Naive thymus-derived CD8-positive, alpha-beta T cell (primary cell): ENCODE measurements at regions not wholly inside any gene's neighbourhood (a gene's known extent, or its start where the extent isn't known, plus 50 kb on each side); places are given as distances from the start of the nearest gene placed in this dataset.

ENCODE experiments used
- ATAC-seq, 2 donors: fragments of 150-1000 bp; cut with Tn5 transposase in 1 of 2; sonication (Bioruptor Pico), chemical (Tn5 transposase) in 1 of 2; 1 replicate in 1 of 2; 2 replicates in 1 of 2; pipeline ENCODE4 v1.10.0; 2021; ENCODE audit warnings: mild to moderate bottlenecking in 2 of 2, moderate library complexity in 2 of 2
- POLR2A ChIA-PET: fragments of 350-600 bp; sonication (Branson Sonifier 250); formaldehyde crosslinking; loops from one replicate; lab custom pipeline; 2021; ENCODE audit warnings: antibody characterized with exemption; lab: Charles Lee
- DNase-seq, 10 donors: peaks; one replicate each; pipeline versions ENCODE4 v3.0.0 to v3.0.0-alpha.2; 2020 to 2022
- H3K27ac Mint-ChIP-seq, 10 donors: one replicate each; pipeline ENCODE4 v1.8.0; 2020 to 2022; ENCODE audit warnings: mild to moderate bottlenecking in 10 of 10, mixed read lengths in 10 of 10, moderate library complexity in 4 of 10, inconsistent platforms in 1 of 10
- H3K27me3 Mint-ChIP-seq, 5 donors: one replicate each; pipeline ENCODE4 v1.8.0; 2021 to 2022; ENCODE audit warnings: mixed read lengths in 5 of 5
- H3K36me3 Mint-ChIP-seq, 3 donors: one replicate each; pipeline ENCODE4 v1.8.0; 2020 to 2022; ENCODE audit warnings: mixed read lengths in 3 of 3, mild to moderate bottlenecking in 2 of 3, inconsistent platforms in 1 of 3
- H3K4me1 Mint-ChIP-seq, 4 donors: one replicate each; pipeline ENCODE4 v1.8.0; 2021 to 2022; ENCODE audit warnings: mixed read lengths in 4 of 4
- H3K4me3 Mint-ChIP-seq, 10 donors: one replicate each; pipeline ENCODE4 v1.8.0; 2020 to 2022; ENCODE audit warnings: mild to moderate bottlenecking in 10 of 10, mixed read lengths in 10 of 10, moderate library complexity in 6 of 10, inconsistent platforms in 1 of 10
- H3K9me3 Mint-ChIP-seq, 9 donors: one replicate each; pipeline ENCODE4 v1.8.0; 2020 to 2022; ENCODE audit warnings: mixed read lengths in 9 of 9, mild to moderate bottlenecking in 3 of 9, inconsistent platforms in 1 of 9, moderate library complexity in 1 of 9

GRCh38 chr13:79222427-79223205 is 183.4 kb downstream of the RBM26 start:
- H3K4me1 Mint-ChIP-seq = no peaks in the 10 kb centered on the region
- no peak for DNase-seq
- no peak overlapping the region for H3K4me3 Mint-ChIP-seq
- H3K9me3 Mint-ChIP-seq = no peaks in the 10 kb centered on the region
- no peak for ATAC-seq
- peaks cover 0 to 4% (median 0%) of the 10 kb centered on the region in 3 donors for H3K36me3 Mint-ChIP-seq
- peaks cover 12 to 37% (median 14%) of the 10 kb centered on the region in 5 donors for H3K27me3 Mint-ChIP-seq
- H3K27ac Mint-ChIP-seq = no peak overlapping the region
- POLR2A ChIA-PET = no interaction called here

GRCh38 chr13:79212064-79212619 is 193.9 kb downstream of the RBM26 start:
- H3K27me3 Mint-ChIP-seq = peaks cover 1 to 28% (median 24%) of the 10 kb centered on the region in 5 donors
- DNase-seq (no peak), ATAC-seq (no peak)
- peaks cover 0 to 2% (median 0%) of the 10 kb centered on the region in 9 donors for H3K9me3 Mint-ChIP-seq
- H3K4me3 Mint-ChIP-seq = no peak overlapping the region
- no peak overlapping the region for H3K27ac Mint-ChIP-seq
- POLR2A ChIA-PET = no interaction called here
- H3K4me1 Mint-ChIP-seq = no peaks in the 10 kb centered on the region
- no peaks in the 10 kb centered on the region for H3K36me3 Mint-ChIP-seq

GRCh38 chr13:79211377-79211776 is 194.7 kb downstream of the RBM26 start:
- Mint-ChIP-seq H3K36me3 (no peaks in the 10 kb centered on the region), H3K4me1 (no peaks in the 10 kb centered on the region), H3K4me3 (no peak overlapping the region), H3K9me3 (peaks cover 0 to 2% (median 0%) of the 10 kb centered on the region in 9 donors), H3K27me3 (peaks cover 1 to 20% (median 17%) of the 10 kb centered on the region in 5 donors), H3K27ac (no peak overlapping the region)
- no peak for ATAC-seq
- POLR2A ChIA-PET = no interaction called here
- no peak for DNase-seq

GRCh38 chr13:79197933-79198332 is 208.1 kb downstream of the RBM26 start:
- Mint-ChIP-seq H3K4me3 (no peak overlapping the region), H3K4me1 (peaks cover 11 to 33% (median 19%) of the 10 kb centered on the region in 4 donors), H3K36me3 (no peaks in the 10 kb centered on the region), H3K27ac (no peak overlapping the region), H3K9me3 (no peaks in the 10 kb centered on the region), H3K27me3 (peaks cover 0 to 24% (median 3%) of the 10 kb centered on the region in 5 donors)
- POLR2A ChIA-PET = no interaction called here
- no peak for ATAC-seq
- no peak for DNase-seq

- no peak for DNase-seq
- POLR2A ChIA-PET = no interaction called here
- peaks cover 11 to 42% (median 20%) of the 10 kb centered on the region in 4 donors for H3K4me1 Mint-ChIP-seq
Measured at GRCh38 chr13:79196843-79197242, 209.2 kb downstream of the RBM26 start.

GRCh38 chr13:79196366-79196765 is 209.7 kb downstream of the RBM26 start:
- POLR2A ChIA-PET = no interaction called here
- Mint-ChIP-seq H3K36me3 (no peaks in the 10 kb centered on the region), H3K4me3 (no peak overlapping the region), H3K27me3 (peaks cover 0 to 11% (median 3%) of the 10 kb centered on the region in 5 donors), H3K4me1 (peaks cover 11 to 47% (median 20%) of the 10 kb centered on the region in 4 donors), H3K9me3 (no peaks in the 10 kb centered on the region), H3K27ac (no peak overlapping the region)
- no peak for ATAC-seq
- DNase-seq = no peak

More at GRCh38 chr13:79196843-79197242, 209.2 kb downstream of the RBM26 start:
- no peak for ATAC-seq
- Mint-ChIP-seq H3K36me3 (no peaks in the 10 kb centered on the region), H3K27ac (no peak overlapping the region), H3K9me3 (no peaks in the 10 kb centered on the region), H3K27me3 (peaks cover 0 to 16% (median 3%) of the 10 kb centered on the region in 5 donors), H3K4me3 (no peak overlapping the region)

- no peak overlapping the region for H3K27ac Mint-ChIP-seq
- no peak overlapping the region for H3K4me3 Mint-ChIP-seq
- POLR2A ChIA-PET = no interaction called here
- ATAC-seq (no peak), DNase-seq (no peak)
- peaks cover 11 to 54% (median 20%) of the 10 kb centered on the region in 4 donors for H3K4me1 Mint-ChIP-seq
- H3K9me3 Mint-ChIP-seq = no peaks in the 10 kb centered on the region
- no peaks in the 10 kb centered on the region for H3K36me3 Mint-ChIP-seq
- H3K27me3 Mint-ChIP-seq = no peaks in the 10 kb centered on the region
Measured at GRCh38 chr13:79194727-79195126, 211.3 kb downstream of the RBM26 start.

- Mint-ChIP-seq H3K4me1 (peaks cover 11 to 54% (median 20%) of the 10 kb centered on the region in 4 donors), H3K4me3 (peak overlapping the region in 2 of 10 donors; percentile 46 to 48), H3K36me3 (no peaks in the 10 kb centered on the region), H3K9me3 (no peaks in the 10 kb centered on the region), H3K27me3 (no peaks in the 10 kb centered on the region), H3K27ac (peak overlapping the region in 2 of 10 donors; percentile 43 to 52)
- DNase-seq = peak in 7 of 10 donors; percentile 14 to 63 (median 20)
- peak; percentile 85 to 96 for ATAC-seq
- POLR2A ChIA-PET = no interaction called here
Measured at GRCh38 chr13:79194272-79194671, 211.8 kb downstream of the RBM26 start.

GRCh38 chr13:79191501-79191900 is 214.6 kb downstream of the RBM26 start:
- no peaks in the 10 kb centered on the region for H3K9me3 Mint-ChIP-seq
- H3K36me3 Mint-ChIP-seq = no peaks in the 10 kb centered on the region
- POLR2A ChIA-PET = no interaction called here
- DNase-seq (no peak), ATAC-seq (no peak)
- H3K27ac Mint-ChIP-seq = no peak overlapping the region
- peak overlapping the region in 1 of 10 donors; percentile 13 for H3K4me3 Mint-ChIP-seq
- H3K4me1 Mint-ChIP-seq = peaks cover 11 to 53% (median 20%) of the 10 kb centered on the region in 4 donors
- H3K27me3 Mint-ChIP-seq = peaks cover 0 to 6% (median 0%) of the 10 kb centered on the region in 5 donors

- no peaks in the 10 kb centered on the region for H3K36me3 Mint-ChIP-seq
- H3K4me1 Mint-ChIP-seq = peaks cover 9 to 48% (median 20%) of the 10 kb centered on the region in 4 donors
- H3K9me3 Mint-ChIP-seq = no peaks in the 10 kb centered on the region
- H3K27ac Mint-ChIP-seq = no peak overlapping the region
- ATAC-seq (no peak), DNase-seq (no peak)
- POLR2A ChIA-PET = no interaction called here
- H3K4me3 Mint-ChIP-seq = peak overlapping the region in 1 of 10 donors; percentile 13
- peaks cover 0 to 6% (median 0%) of the 10 kb centered on the region in 5 donors for H3K27me3 Mint-ChIP-seq
Measured at GRCh38 chr13:79190932-79191331, 215.1 kb downstream of the RBM26 start.

- no peak for DNase-seq
- no peaks in the 10 kb centered on the region for H3K36me3 Mint-ChIP-seq
- peaks cover 0 to 22% (median 1%) of the 10 kb centered on the region in 4 donors for H3K4me1 Mint-ChIP-seq
- H3K27me3 Mint-ChIP-seq = peaks cover 0 to 6% (median 1%) of the 10 kb centered on the region in 5 donors
- H3K9me3 Mint-ChIP-seq = no peaks in the 10 kb centered on the region
- H3K4me3 Mint-ChIP-seq = no peak overlapping the region
- POLR2A ChIA-PET = no interaction called here
- ATAC-seq = no peak
- no peak overlapping the region for H3K27ac Mint-ChIP-seq
Measured at GRCh38 chr13:79187917-79188690, 218.0 kb downstream of the RBM26 start.

- POLR2A ChIA-PET = no interaction called here
- no peak for DNase-seq
- Mint-ChIP-seq H3K36me3 (no peaks in the 10 kb centered on the region), H3K4me3 (no peak overlapping the region), H3K27ac (no peak overlapping the region), H3K9me3 (no peaks in the 10 kb centered on the region), H3K27me3 (peaks cover 1 to 15% (median 10%) of the 10 kb centered on the region in 5 donors), H3K4me1 (no peaks in the 10 kb centered on the region)
- no peak for ATAC-seq
Measured at GRCh38 chr13:79185580-79185979, 220.5 kb downstream of the RBM26 start.

- Mint-ChIP-seq H3K27ac (no peak overlapping the region), H3K9me3 (peaks cover 0 to 9% (median 0%) of the 10 kb centered on the region in 9 donors), H3K27me3 (peaks cover 3 to 28% (median 18%) of the 10 kb centered on the region in 5 donors), H3K4me1 (no peaks in the 10 kb centered on the region), H3K36me3 (no peaks in the 10 kb centered on the region), H3K4me3 (no peak overlapping the region)
- DNase-seq (no peak), ATAC-seq (no peak)
- POLR2A ChIA-PET = no interaction called here
Measured at GRCh38 chr13:79183231-79183630, 222.8 kb downstream of the RBM26 start.
